IMR-90 (cell line): ENCODE measurements at regions not wholly inside any gene's neighbourhood (a gene's known extent, or its start where the extent isn't known, plus 50 kb on each side); places are given as distances from the start of the nearest gene placed in this dataset.
A peak's percentile ranks its signal among the peaks of the same experiment; 100 is the strongest.

Source experiments
- ATAC-seq: fragments of 200-7000 bp; cut with Tn5 transposase; 2 replicates; pipeline ENCODE4 v1.9.1; 2020; ENCODE audit warnings: low read depth, mild to moderate bottlenecking, moderate library complexity
- BruUV-seq: library from RNA; stranded (reverse); fragments of 400-500 nt; replicated peaks from 2 replicates; lab custom pipeline; 2021; lab: Mats Ljungman, UMichigan
- CTCF ChIA-PET: fragments of 300-600 bp; formaldehyde crosslinking; extraction: SDS; loops from one replicate; lab custom pipeline; 2021; ENCODE audit warnings: antibody characterized with exemption; lab: Yijun Ruan, JAX
- POLR2A ChIA-PET: fragments of 300-600 bp; sonication (Branson Sonifier 250); formaldehyde crosslinking; loops from one replicate; lab custom pipeline; 2022; ENCODE audit warnings: antibody characterized with exemption; ENCODE audit not compliant: unreplicated experiment; lab: Charles Lee
- DNase-seq: peaks from one replicate; pipeline ENCODE4 v3.0.0; 2013
- H2AFZ ChIP-seq: replicated peaks from 2 replicates; pipeline ENCODE3; 2013; ENCODE audit warnings: low read length, mild to moderate bottlenecking; ENCODE audit not compliant: poor library complexity
- H2AK5ac ChIP-seq: 2 replicates; pipeline ENCODE4 v1.6.1; 2013; ENCODE audit warnings: low read depth, low read length, inconsistent platforms
- H2AK9ac ChIP-seq: replicated peaks from 2 replicates; pipeline ENCODE3; 2013; ENCODE audit warnings: mild to moderate bottlenecking, low read depth, low read length, moderate library complexity; ENCODE audit not compliant: poor library complexity
- H2BK120ac ChIP-seq: 2 replicates; pipeline ENCODE4 v1.6.1; 2013; ENCODE audit warnings: low read depth, low read length, inconsistent platforms
- H2BK15ac ChIP-seq: 3 replicates; pipeline ENCODE4 v1.6.1; 2013; ENCODE audit warnings: low read depth, low read length, inconsistent platforms
- H2BK20ac ChIP-seq: 2 replicates; pipeline ENCODE4 v1.6.1; 2013; ENCODE audit warnings: low read depth, mild to moderate bottlenecking, inconsistent platforms, low read length, moderate library complexity
- H2BK5ac ChIP-seq: 2 replicates; pipeline ENCODE4 v1.6.1; 2013; ENCODE audit warnings: mild to moderate bottlenecking, low read depth, low read length, inconsistent platforms; ENCODE audit not compliant: poor library complexity, severe bottlenecking
- H3K14ac ChIP-seq: replicated peaks from 2 replicates; pipeline ENCODE4 v1.6.1; 2013; ENCODE audit warnings: low read depth, low read length, inconsistent platforms
- H3K18ac ChIP-seq: 2 replicates; pipeline ENCODE4 v1.6.1; 2013; ENCODE audit warnings: low read depth, low read length, control low read depth
- H3K23ac ChIP-seq: 2 replicates; pipeline ENCODE4 v1.6.1; 2013; ENCODE audit warnings: low read depth, low read length, inconsistent platforms
- H3K27ac ChIP-seq: 2 replicates; pipeline ENCODE4 v1.5.1; 2013; ENCODE audit warnings: mild to moderate bottlenecking, control low read depth, low read length; ENCODE audit not compliant: insufficient read depth
- H3K27me3 ChIP-seq: 2 replicates; pipeline ENCODE4 v1.6.1; 2013; ENCODE audit warnings: low read length; ENCODE audit not compliant: control insufficient read depth, insufficient read depth
- H3K36me3 ChIP-seq: 2 replicates; pipeline ENCODE4 v1.6.1; 2013; ENCODE audit warnings: low read length, mixed read lengths; ENCODE audit not compliant: control insufficient read depth, insufficient read depth
- H3K4ac ChIP-seq: 2 replicates; pipeline ENCODE4 v1.6.1; 2013; ENCODE audit warnings: low read depth, low read length, inconsistent platforms
- H3K4me1 ChIP-seq: 2 replicates; pipeline ENCODE4 v1.6.1; 2013; ENCODE audit warnings: low read length, mixed read lengths; ENCODE audit not compliant: control insufficient read depth, insufficient read depth
- H3K4me2 ChIP-seq: 2 replicates; pipeline ENCODE4 v1.6.1; 2013; ENCODE audit warnings: low read depth, mild to moderate bottlenecking, control low read depth, low read length, moderate library complexity
- H3K4me3 ChIP-seq: 2 replicates; pipeline ENCODE4 v1.5.1; 2013; ENCODE audit warnings: low read depth, mild to moderate bottlenecking, control low read depth, low read length, moderate library complexity; ENCODE audit not compliant: insufficient read depth
- H3K56ac ChIP-seq: 2 replicates; pipeline ENCODE4 v1.6.1; 2013; ENCODE audit warnings: low read length, inconsistent platforms; ENCODE audit not compliant: insufficient read depth; ENCODE audit errors: extremely low read depth
- H3K79me1 ChIP-seq, 2 experiments: 2 replicates each; pipeline ENCODE4 v1.6.1; 2013; ENCODE audit warnings: low read length in 2 of 2, inconsistent platforms in 1 of 2, low read depth in 1 of 2
- H3K9ac ChIP-seq: 2 replicates; pipeline ENCODE4 v1.6.1; 2013; ENCODE audit warnings: low read depth, low read length, control low read depth
- H3K9me1 ChIP-seq: 2 replicates; pipeline ENCODE4 v1.6.1; 2013; ENCODE audit warnings: low read length, inconsistent platforms; ENCODE audit not compliant: insufficient read depth
- H3K9me3 ChIP-seq: 2 replicates; pipeline ENCODE4 v1.6.1; 2013; ENCODE audit warnings: low read length; ENCODE audit not compliant: control insufficient read depth, insufficient read depth
- H4K20me1 ChIP-seq: 2 replicates; pipeline ENCODE4 v1.6.1; 2013; ENCODE audit warnings: low read length, inconsistent platforms; ENCODE audit not compliant: insufficient read depth
- H4K5ac ChIP-seq: 2 replicates; pipeline ENCODE4 v1.6.1; 2013; ENCODE audit warnings: mild to moderate bottlenecking, low read depth, low read length, control low read depth
- H4K8ac ChIP-seq, 2 experiments: 2 replicates each; pipeline ENCODE4 v1.6.1; 2013; ENCODE audit warnings: low read depth in 2 of 2, low read length in 2 of 2, control low read depth in 1 of 2, inconsistent platforms in 1 of 2
- H4K91ac ChIP-seq: 2 replicates; pipeline ENCODE4 v1.6.1; 2013; ENCODE audit warnings: low read depth, low read length, inconsistent platforms; ENCODE audit not compliant: insufficient read depth
- MAFK ChIP-seq: IDR thresholded peaks from 2 replicates; pipeline ENCODE4 v1.6.1; 2012; ENCODE audit warnings: low read depth, low read length, improper control_type of control experiment
- NFE2L2 ChIP-seq: fragments of 150-350 bp; IDR thresholded peaks from 2 replicates; pipeline ENCODE4 v1.6.1; 2016; ENCODE audit warnings: low read depth, mild to moderate bottlenecking, low read length
- WGBS, 2 experiments: methylation state at CpG; one replicate each; pipeline versions ENCODE4 v1.1.5 to v1.1.7; 2013; ENCODE audit warnings: missing lambda C conversion rate in 2 of 2; ENCODE audit not compliant: insufficient read length in 1 of 2; ENCODE audit errors: extremely low coverage in 2 of 2; 5-methylcytosine and 5-hydroxymethylcytosine counted together
- dilution Hi-C: fragments of 300-500 bp; cut with HindIII; formaldehyde crosslinking; loops from one replicate; pipeline ENCODE4 v1.14.3; 2018; ENCODE audit warnings: low sequenced_read_pairs; ENCODE audit not compliant: unreplicated experiment
- in situ Hi-C: fragments of 300-500 bp; cut with MboI; formaldehyde crosslinking; loops from 3 replicates; pipeline ENCODE4 v1.14.3; 2019; ENCODE audit warnings: low sequenced_read_pairs, inconsistent platforms, mixed read lengths
- intact Hi-C: fragments of 100-400 bp; cut with micrococcal nuclease; formaldehyde crosslinking; loops from 2 replicates; pipeline ENCODE4 v1.10.0; 2022

- Histone ChIP-seq H2AK5ac (no peak overlapping the region), H3K4me1 (no peaks in the 10 kb centered on the region), H3K9ac (no peak overlapping the region), H2BK20ac (no peak overlapping the region), H3K4me3 (no peak overlapping the region), H3K9me1 (no peaks in the 10 kb centered on the region), H3K79me1 (no peaks in the 10 kb centered on the region), H4K91ac (no peak overlapping the region), H2BK120ac (no peak overlapping the region), H3K23ac (no peak overlapping the region), H3K4me2 (no peak overlapping the region), H2AK9ac (no peak overlapping the region), H3K27me3 (no peaks in the 10 kb centered on the region), H2BK5ac (no peak overlapping the region), H3K36me3 (no peaks in the 10 kb centered on the region), H4K5ac (no peak overlapping the region), H2BK15ac (no peak overlapping the region), H3K27ac (no peak overlapping the region), H4K20me1 (no peaks in the 10 kb centered on the region), H3K14ac (no peak overlapping the region), H3K9me3 (no peaks in the 10 kb centered on the region; the same call in 1 of the 2 replicates), H3K18ac (no peak overlapping the region), H3K4ac (no peak overlapping the region), H2AFZ (no peak overlapping the region), H4K8ac (no peak overlapping the region), H3K56ac (no peak overlapping the region)
- ChIA-PET CTCF (no interaction called here), POLR2A (no interaction called here)
- dilution Hi-C loops (no loop called here), in situ Hi-C loops (no loop called here), intact Hi-C loops (no loop called here)
- WGBS, 2 experiments, result no CpG with 5 or more reads among the region's 2 CpGs
- no peak for ATAC-seq
- no peak for DNase-seq
- BruUV-seq, result no TSS peak
- TF ChIP-seq MAFK (peak; percentile 80), NFE2L2 (no peak)
Measured at GRCh38 chr6:67328269-67328668, 1306.8 kb upstream of the ADGRB3 start.
